ENCODE measurements at regions not wholly inside any gene's neighbourhood (a gene's known extent, or its start where the extent isn't known, plus 50 kb on each side); places are given as distances from the start of the nearest gene placed in this dataset.
"Not testable (repeated sequence)": the region's sequence is repeated elsewhere in the genome, so short reads cannot be mapped to it uniquely, and the experiment has no call there.

DNA sequence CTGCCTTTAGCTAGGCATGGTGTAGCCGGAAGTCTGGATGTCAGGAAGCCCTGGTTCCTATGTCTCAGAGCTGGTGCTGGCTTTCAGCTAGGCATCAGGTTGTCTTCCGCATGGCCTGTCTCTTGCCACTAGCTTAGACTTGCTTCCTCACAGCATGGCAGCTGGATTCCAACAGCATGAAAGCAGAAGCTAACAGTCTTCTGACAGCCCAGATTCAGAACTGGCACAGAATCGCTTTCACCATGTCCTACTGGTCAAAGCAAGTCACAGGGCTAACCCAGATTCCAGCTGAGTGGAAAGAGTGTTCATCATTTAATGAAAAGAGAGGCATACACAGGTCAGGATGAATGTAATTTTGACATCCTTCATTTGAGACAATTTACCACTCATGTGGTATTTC, 1050.5 kb downstream of the ROBO2 start:
- no peak for DNase-seq

DNA sequence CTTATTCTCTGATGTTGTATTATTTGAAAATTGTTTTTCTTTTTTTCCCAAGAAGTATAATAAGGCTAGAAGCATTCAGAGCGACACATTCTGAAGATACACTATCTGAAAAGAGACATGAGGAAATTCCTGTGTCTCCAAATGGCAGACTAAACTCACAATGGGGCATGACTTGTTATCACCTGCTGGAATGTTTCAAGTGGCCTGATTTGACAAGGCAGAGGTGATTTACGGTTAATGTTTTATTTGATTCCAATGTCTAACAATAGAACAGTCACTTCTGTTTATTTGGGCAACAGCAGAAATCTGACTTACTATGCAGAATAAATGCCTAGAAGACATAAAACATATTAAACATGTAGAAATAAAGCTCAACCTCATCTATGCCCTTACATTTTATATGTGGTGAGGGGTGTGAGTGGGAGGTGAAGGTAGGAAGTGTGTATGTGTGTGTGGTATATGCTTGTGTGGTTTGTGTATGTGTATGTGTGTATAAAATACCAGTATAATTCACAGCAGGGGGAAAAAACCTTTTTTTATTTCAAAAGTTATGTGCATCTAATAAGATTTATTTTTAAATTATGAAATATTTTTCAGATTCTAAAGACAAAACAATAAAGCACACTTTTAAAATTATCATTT, 1051.7 kb downstream of the ROBO2 start:
- no peak for DNase-seq

- DNase-seq, result not testable (repeated sequence)
Observed at GRCh38 chr3:78092574-78092973, 1052.7 kb downstream of the ROBO2 start.

DNA sequence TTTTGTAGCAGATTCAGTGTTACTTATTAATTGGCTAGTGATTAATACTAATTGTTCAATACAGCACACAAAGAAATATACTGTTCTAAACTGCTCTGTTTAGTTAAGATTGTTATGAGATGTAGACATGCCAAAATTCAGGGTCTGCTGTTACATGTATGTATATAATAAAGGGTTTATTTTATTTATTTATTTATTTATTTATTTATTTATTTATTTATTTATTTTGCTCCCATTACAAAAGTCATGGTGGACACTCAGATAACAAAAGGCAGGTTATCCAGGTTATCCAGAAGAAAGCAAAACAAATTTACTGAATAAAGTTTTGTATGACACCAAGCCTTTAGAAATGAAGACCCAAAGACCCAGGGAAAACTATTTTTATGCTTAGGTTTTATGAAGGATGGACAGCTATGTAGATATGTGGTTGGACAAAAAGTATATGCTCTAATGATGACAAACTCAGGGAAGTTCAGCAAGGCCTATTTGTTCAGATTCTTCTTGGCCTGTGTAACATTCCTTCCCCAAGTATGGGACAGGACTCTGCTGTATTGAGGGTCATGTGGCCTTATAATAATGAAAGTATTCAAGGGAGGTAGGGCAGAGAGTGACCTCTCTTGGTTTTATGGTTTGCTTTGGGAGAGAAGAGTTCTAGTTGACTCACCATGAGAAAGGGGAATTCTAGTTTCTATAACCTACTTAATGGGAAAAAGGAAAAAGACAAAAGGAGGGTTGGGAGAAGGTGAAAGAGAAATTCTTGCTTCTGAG, 1056.8 kb downstream of the ROBO2 start:
- DNase-seq, result no peak

GRCh38 chr3:78098367-78098766, 1058.5 kb downstream of the ROBO2 start:
- DNase-seq, result no peak

DNA sequence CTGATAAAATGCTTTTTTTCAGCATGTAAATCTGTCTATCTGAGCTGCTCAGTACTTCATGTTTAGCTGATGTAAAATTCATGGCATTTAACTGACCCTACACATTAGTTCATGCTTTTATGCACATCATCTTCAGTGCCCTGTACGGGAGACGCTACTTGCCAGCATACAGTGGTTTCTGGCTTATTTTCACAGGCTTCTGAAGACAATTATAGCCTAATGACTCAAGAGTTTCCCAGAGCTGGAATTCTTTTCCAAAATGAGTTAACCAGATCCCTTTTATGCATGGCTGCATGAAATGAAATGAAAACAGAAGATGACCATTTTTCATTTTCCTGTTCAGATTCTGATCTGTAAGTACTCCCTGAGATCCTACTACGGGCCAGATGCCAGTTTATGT, 1061.5 kb downstream of the ROBO2 start:
- DNase-seq, result no peak

- not testable (repeated sequence) for DNase-seq
Observed at GRCh38 chr3:78108269-78108961, 1068.5 kb downstream of the ROBO2 start.

GRCh38 chr3:78112291-78113010, 1072.6 kb downstream of the ROBO2 start:
- DNase-seq, result no peak

- no peak for DNase-seq
Observed at GRCh38 chr3:78115983-78116382, 1076.1 kb downstream of the ROBO2 start.

- no peak for DNase-seq
Observed at GRCh38 chr3:78116874-78117273, 1077.0 kb downstream of the ROBO2 start.

- no peak for DNase-seq
Observed at GRCh38 chr3:78123058-78123457, 1083.2 kb downstream of the ROBO2 start.

GRCh38 chr3:78129707-78130106, 1089.8 kb downstream of the ROBO2 start:
- no peak for DNase-seq

DNA sequence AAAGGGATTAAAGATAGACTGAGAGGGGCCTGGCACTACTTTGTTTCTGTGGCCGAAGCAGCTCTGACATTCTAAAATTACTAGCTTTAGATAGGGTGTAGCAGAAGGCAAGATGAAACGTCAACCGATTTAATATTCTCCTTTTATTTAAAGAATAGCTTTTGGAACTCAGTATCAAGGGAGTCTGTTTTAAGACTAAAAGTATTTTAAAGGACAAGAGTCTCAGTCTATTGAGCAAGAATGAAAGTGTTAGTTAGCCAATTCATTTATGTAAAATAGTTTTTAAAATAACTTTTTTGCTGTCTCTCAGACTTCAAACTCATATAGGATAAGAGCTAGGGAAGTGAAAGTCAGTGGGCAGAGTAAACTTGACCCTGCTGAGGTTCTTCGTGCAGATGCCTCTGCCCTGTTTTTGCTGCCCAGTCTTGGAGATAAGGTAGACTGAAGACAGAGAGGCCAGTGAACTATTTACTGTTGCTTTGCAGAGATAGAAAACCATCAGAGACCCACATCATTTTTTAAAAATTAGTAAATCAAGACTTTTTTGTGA, 1090.9 kb downstream of the ROBO2 start:
- no peak for DNase-seq

- DNase-seq, result no peak
Observed at GRCh38 chr3:78134496-78134895, 1094.6 kb downstream of the ROBO2 start.

DNA sequence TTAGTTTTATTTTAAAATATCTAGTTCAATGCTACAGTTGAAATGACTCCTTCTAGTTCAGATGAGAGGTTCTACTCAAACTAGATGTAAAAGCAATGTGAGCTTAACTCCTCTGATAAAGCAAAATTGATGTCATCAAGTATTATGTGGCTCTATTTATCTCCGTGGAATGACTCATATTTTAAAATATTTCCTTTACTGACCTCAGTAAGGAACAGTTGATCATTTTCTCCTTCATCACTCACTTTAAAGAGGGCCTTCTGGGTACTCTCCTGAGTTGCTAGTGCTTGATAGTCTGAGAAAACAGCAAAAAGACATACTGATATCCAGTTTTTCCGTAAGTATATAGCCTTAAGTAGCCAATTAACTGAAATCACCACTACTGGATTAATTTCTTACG, 1099.3 kb downstream of the ROBO2 start:
- DNase-seq, result no peak

DNA sequence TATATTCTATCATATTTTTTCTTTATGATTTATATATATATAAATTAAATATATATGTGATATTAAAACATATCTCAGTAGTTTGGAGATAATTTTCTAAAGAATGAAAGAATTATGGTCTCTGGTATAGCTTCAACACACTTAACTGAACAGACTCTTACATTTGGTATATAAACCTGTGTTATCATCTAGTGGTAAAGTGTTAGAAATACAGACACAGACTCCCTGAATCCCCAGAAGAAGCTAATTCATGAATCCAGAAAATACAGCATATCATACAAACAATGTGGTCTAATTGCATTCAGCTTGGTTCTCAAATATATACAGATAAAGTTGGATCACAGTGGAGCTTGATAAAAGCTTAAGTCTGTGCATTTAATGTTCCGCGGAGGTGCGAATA, 1100.4 kb downstream of the ROBO2 start:
- no peak for DNase-seq

DNA sequence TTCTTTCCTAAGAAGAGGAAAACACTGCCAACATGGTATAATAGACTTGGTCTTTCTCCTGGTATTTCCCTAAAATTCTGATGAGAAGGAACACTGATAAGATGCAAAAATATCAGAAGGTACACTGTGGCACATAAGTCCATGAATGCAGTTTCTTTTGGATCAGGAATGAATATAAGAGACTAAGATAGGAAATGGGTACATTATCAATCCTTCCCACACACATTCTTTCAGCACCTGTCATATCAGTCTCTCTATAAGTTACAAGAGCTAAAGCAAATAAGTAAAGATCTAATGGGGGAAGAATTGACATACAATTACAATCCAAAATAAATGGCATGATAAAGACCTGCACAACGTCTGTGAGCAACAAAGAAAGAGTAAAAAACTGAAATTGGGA, 1101.0 kb downstream of the ROBO2 start:
- DNase-seq, result no peak

GRCh38 chr3:78141269-78141668, 1101.4 kb downstream of the ROBO2 start:
- DNase-seq, result no peak

- no peak for DNase-seq
Observed at GRCh38 chr3:78143000-78143399, 1103.1 kb downstream of the ROBO2 start.

DNA sequence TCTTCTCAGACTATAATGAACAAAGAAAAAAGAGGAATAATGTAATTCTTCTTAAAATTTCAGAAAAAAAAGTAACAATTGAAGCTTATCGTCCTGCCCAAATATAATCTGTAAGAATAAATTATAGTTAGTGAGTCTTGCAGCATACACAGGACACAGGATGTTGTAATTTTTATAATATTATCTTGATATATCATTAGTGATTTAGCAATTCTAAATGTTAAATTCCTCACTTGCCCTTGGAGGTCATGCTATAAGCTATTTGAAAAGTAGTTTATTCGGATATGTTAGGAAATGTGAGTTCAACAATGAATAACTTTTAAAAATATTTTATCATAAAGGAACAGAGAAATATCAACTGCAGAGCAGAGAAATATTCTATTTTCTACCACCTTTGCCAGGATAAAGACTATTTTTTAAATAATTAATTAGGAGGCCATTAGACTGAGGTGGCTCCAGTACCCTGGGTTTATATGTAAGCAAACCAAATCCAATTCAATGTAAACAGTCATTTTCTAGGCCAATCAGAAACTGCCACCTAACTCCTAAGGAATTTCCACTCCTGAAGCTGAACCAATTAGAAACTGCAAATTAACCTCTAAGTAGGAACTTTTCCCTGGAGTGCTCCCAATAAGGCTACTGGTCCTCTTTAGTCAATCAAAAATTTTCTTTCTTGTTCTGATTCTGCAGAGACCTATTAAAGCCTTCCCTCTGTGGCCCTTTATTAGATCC, 1109.3 kb downstream of the ROBO2 start:
- no peak for DNase-seq

DNA sequence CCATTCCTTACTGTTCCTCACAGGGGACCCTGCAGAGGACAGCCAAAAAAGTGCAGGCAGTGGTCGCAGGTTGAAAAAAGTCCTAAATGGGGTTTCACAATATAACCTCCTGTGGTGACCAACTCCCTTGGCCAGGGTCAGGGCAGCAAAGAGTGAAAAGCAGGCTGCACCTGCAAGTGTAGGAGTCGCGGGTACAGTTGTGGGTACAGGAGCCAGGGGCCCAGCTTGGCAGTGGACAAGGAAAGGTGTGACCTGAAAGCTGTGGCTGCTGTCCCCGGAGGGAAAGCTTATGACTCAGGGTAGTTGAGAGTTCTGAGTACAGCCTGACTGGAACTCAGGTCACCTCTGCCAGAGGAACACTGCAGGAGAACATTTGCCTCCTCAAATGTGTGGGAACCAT, 1114.1 kb downstream of the ROBO2 start:
- no peak for DNase-seq

DNA sequence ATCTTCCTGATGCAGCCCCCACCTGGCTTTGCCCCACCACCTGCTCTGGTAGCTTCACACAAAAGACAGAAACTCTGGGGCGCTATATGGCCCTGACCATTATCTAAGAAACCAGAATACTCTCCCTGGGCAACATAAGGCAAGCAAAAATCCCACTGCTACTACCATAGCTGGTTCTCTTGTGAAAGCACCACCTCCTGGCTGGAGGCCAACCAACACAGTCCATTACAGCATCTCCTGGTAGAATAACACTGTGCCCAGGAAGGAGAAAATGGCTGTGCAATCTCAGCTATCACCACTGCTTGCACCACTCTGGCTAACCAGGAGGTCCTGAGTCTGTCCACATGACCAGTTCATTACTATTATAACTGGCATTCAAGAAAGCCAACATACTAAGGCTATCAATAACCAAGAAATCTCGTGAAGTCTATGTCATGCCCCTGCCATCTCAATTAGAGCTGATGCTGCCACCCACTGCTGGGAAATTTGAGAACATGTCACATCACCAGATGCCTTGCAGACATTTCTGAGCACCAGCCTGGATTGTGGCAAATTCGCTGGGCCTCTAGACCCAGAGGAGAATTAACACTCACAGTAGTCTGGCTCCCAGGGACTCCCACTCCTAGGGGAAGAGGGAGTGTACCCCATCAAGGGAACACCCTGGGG, 1114.8 kb downstream of the ROBO2 start:
- no peak for DNase-seq

Data from NCI-H1092 treated with DMSO at 0.1 percent for 48 hours (cell line).